Mucosa of gallbladder (tissue), 1 donor: ENCODE measurements at regions not wholly inside any gene's neighbourhood (a gene's known extent, or its start where the extent isn't known, plus 50 kb on each side); places are given as distances from the start of the nearest gene placed in this dataset.
"Not testable (repeated sequence)": the region's sequence is repeated elsewhere in the genome, so short reads cannot be mapped to it uniquely, and the experiment has no call there.

Source experiments
- DNase-seq: peaks from one replicate; pipeline ENCODE4 v3.0.0-alpha.2; 2020; ENCODE audit warnings: low spot score
- donor health status: DM: no; HTN: no; CAD: no.

GRCh38 chr2:33706410-33706809 is 107.3 kb upstream of the FAM98A start:
- no peak for DNase-seq

GRCh38 chr2:33704406-33704855 is 105.3 kb upstream of the FAM98A start:
- DNase-seq = no peak

GRCh38 chr2:33696234-33696633 is 97.1 kb upstream of the FAM98A start:
- DNase-seq = no peak

- no peak for DNase-seq
Measured at GRCh38 chr2:33694904-33695303, 95.8 kb upstream of the FAM98A start.

GRCh38 chr2:33690686-33691085 is 91.6 kb upstream of the FAM98A start:
- not testable (repeated sequence) for DNase-seq

- DNase-seq = no peak
Measured at GRCh38 chr2:33681364-33681757, 82.3 kb upstream of the FAM98A start.

- DNase-seq = no peak
Measured at GRCh38 chr2:33680644-33681363, 81.7 kb upstream of the FAM98A start.

GRCh38 chr2:33678436-33678835 is 79.3 kb upstream of the FAM98A start:
- no peak for DNase-seq

- DNase-seq = no peak
Measured at GRCh38 chr2:33673937-33674336, 74.8 kb upstream of the FAM98A start.

GRCh38 chr2:33672896-33673295 is 73.8 kb upstream of the FAM98A start:
- no peak for DNase-seq

GRCh38 chr2:33672389-33672788 is 73.3 kb upstream of the FAM98A start:
- DNase-seq = no peak

GRCh38 chr2:33671198-33671597 is 72.1 kb upstream of the FAM98A start:
- DNase-seq = no peak

- no peak for DNase-seq
Measured at GRCh38 chr2:33670392-33670937, 71.4 kb upstream of the FAM98A start.

- DNase-seq = no peak
Measured at GRCh38 chr2:33666879-33667278, 67.8 kb upstream of the FAM98A start.

- no peak for DNase-seq
Measured at GRCh38 chr2:33665039-33665438, 65.9 kb upstream of the FAM98A start.

GRCh38 chr2:33660416-33661123 is 61.5 kb upstream of the FAM98A start:
- no peak for DNase-seq

GRCh38 chr2:33655626-33656320 is 56.7 kb upstream of the FAM98A start:
- no peak for DNase-seq

GRCh38 chr2:33652830-33653229 is 53.7 kb upstream of the FAM98A start:
- DNase-seq = no peak

GRCh38 chr2:33650171-33650570 is 51.1 kb upstream of the FAM98A start:
- no peak for DNase-seq
